CD1c-positive myeloid dendritic cell (primary cell): ENCODE measurements at regions not wholly inside any gene's neighbourhood (a gene's known extent, or its start where the extent isn't known, plus 50 kb on each side); places are given as distances from the start of the nearest gene placed in this dataset.

Source experiments
- DNase-seq: peaks from one replicate; pipeline ENCODE4 v3.0.0-alpha.2; 2016; ENCODE audit errors: extremely low spot score

DNA sequence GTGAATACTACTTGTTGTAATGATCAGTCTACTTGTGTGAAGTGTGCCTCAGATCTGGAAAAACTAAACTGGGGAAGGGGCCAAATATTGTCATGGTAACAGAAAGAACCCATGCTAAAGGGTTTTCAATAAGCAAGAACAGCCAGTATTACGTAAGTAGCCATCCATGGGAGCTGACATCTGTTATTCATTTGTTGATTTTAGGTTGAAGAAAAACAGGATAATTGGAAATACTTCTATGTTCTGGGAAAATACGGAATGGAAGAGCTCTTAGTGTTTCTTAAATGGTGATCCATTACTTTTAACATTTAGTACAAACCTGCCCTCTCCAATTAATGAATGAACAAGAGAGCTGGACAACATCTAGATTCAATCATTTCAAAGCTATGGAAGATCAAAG lies 485.8 kb downstream of the NTRK2 start:
- no peak for DNase-seq

DNA sequence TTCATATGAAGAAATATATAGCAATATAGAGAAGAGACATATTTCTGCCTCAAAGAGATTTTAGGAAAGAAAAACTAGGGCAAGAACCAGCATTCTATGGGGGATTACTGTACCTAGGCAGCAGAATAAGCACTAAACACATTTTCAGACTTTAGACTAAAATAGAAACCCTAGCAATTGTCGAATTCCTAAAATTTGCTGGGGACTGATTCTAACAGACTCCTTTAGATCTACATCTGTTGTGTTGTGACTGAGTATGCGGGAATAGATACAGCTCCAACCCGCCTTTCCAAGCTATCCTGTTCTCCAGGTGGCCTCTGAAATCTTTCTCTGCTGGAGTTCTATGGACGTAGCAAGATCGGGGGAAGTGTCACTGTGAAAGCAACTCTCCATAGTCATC lies 482.2 kb downstream of the NTRK2 start:
- no peak for DNase-seq

DNA sequence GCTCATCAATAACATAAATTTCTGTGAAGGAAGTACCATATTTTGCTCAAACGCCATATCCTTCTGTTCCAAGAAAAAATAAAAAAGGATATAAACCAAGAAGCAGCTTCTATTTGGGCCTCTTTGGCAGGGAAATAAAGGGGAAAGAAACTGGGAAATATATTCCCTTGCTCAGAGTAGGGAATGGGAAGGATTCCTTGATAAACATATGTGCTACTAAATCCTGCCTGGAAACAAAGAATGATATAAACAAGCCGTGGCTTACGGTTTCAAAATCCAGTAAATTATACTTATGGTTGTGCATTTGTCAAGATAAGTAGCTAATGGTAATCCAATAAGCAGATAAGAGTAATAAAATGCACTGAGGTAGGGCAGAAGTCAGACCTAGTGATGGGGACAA lies 481.6 kb downstream of the NTRK2 start:
- no peak for DNase-seq

DNA sequence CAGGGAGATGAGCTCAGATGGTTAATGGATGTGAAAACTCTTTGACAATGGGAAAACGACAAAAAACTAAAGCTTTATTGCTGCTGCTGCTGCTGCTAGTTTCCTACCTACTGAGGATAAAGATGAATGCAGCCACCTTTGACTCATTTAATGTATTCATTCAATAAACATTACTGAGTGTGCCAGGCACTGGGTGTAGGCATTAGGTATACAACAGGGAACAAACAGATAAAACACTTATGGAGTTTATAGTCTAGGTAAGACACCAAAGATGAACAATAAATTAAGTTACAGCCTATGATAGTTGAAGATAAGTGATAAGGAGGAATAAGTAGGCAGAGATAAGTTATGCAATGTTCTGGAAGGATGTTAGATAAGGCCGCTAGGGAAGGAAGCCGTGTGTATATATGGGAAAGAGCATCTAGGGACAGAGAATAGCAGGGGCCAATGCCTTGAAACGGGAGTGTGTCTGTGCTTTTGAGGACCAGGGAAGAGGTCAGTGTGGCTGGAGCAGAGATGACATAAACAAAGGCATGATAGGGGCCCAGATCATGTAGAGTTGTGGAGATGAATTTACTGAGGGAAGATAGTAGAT lies 477.6 kb downstream of the NTRK2 start:
- no peak for DNase-seq

DNA sequence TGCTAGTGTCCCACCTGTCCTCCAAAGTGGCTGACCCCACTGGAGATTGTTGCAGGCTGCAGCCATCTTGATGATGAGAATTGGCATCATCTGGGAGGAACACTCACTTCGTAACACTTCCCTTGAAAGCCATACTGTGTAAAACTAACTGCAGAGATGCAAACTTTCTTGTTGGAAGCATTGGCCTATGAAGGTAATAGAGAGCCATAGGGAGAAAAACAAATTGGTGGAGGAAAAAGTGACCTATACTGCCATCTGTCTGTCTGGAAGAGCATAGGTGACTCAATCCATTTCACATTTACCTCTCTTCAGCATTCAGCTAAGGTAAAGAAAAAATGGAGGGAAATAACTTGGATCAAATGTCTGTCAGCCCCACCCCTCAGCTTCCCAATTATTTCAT lies 473.4 kb downstream of the NTRK2 start:
- no peak for DNase-seq

DNA sequence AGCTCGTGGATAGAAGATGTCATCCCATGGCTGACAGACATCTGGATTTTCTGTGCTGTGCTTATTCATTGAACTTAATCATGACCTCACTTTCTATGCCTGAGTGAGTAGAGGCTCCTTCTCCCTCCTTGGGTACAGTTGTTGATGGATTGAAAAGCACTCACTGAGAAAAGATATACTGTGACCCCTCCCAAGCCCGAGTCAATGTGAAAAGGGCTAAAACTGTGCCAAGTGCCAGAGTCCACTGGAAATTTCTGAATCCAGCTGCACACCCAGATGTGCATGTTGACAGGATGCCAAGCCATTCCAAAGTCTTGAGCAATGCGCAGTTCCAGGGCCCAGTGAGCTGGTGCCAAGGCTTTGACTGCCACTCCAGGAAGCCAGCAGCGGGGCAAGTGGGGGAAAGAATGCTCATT lies 473.0 kb downstream of the NTRK2 start:
- DNase-seq, result no peak

DNA sequence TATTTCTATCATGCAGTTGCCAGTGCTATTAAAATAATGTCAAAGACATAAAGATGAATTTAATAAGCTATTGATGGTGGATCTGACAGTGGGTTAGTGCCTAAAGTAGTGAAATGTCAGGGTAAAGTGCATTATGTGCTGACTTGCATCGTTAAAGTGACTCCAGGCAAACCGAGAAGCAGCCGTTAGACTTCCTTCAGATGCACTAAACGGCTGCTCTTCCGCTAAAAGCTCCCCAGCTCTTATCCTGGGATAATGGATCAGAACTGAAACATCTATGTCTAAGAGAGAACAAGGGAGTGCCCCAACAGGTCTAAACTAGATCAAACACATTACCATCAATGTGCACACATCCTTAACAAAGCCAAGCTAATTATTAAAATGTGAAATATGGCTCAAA lies 468.2 kb downstream of the NTRK2 start:
- no peak for DNase-seq

DNA sequence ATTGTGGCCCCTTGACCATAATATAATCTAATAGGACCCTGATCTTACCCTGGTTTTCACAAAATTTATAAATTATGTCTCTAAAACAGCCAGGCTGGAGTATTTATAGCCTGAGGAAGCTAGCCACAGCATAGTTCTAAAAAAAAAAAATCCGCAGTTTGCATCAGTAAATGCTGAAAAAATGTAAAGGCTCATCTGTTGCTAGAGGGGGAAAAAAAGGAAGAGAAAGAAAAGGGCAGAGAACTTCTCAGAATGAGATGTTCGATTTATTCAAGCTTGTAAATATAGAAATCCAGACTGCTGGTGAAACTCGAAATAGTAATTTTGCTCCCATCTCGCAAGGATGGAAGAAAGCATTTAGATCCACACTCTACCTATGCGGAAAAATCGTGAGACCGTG lies 467.5 kb downstream of the NTRK2 start:
- no peak for DNase-seq

DNA sequence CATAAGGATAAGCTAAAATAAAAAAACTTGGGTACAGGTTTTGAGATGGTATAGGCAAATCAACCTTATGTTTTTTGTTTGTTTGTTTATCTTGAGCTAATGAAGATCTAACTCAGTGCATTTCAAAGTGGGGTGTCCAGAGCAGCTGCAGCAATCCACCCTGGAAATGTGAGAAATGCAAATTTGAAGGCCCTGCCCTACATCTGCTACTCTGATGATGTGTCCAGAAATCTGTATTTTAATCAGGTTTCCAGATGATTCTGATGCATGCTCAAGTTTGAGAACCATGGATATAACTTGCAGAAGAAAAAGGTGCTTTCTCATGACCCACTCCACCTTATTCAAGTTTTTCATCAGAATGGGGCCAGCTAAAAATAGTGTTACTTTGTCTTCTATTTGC lies 467.0 kb downstream of the NTRK2 start:
- no peak for DNase-seq

DNA sequence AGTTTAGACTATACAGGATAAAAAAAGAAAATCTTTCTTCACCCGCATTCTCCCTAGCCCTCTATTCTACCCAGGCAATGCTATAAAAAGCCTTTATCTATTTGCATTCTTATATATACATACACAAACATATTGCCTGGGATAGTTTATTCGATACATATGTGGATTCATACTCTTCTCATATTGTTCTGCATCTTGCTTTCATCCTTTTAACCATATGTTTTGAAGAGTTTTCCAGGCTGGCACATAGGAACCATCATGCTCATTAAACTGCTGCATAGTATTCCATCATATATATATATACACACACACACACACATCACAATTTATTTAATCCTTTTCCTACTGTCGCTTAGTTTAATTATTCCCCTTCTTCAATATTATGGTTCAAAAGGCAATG lies 461.2 kb downstream of the NTRK2 start:
- no peak for DNase-seq

DNA sequence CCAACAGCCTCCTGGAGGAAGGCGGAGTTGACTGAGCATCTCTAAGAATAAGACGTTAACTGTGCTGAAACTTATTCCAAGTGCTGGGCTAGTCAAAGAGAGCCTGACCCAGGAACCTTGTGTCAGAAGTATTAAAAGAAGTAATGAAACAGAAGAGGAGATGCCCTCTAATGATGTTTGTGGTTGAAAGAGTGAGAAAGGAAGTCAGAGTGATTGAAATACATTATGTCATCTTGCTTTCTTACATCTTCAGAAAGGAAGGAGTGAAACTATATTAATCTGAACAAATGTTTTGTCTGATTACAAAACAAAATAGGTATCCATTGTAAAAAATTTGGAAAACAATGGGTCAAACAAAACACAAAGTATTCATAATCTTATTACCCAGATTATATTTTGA lies 460.7 kb downstream of the NTRK2 start:
- DNase-seq, result no peak

DNA sequence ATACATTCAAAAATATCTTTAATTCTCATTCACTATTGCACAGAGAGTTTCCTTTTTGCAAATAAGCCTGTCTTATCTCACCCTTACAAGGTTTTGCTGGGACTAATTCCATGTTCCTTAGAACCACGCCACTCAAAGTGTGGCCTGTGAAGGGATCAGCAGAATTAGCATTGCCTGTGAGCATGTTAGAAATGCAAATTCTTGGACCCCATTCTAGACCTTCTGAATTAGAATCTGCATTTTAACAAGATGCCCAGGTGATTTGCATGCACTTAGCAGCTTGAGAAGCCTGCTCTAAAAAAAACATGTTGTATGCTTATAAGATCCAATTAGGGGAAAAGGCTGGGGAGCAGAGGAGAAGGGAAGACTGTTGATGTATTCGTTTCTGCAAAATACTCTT lies 460.0 kb downstream of the NTRK2 start:
- no peak for DNase-seq

DNA sequence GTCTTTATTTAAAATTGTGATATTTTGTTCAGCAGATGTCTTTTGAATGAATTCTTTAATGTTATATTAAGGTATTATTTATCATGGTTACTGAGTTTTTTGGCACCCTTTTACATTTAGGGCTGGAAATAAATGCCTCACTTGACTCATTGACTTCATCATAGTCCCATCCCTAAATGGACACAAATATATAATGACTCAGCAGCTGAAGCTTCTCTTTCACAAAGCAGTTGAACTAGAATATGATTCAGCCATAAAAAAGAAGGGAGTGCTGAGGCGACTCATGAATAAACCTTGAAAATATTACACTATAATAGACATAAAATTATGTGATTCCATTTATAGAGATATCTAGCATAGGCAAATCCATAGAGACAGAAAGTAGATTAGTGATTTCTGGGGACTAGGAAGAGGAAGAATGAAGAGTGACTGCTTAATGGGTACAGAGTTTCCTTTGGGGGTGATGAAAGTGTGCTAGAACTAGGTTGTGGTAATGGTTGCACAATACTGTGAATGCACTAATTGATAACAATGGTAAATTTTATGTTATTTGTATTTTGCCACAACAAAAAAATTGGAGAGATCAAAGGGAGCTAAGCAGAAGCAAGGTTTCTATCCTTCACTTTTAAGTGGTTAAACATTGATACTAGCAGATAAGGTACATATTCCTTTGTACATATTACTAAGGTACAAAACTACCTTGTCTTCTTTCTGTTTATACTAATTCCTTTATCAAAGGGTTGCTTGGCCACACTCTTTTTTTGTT lies 449.6 kb downstream of the NTRK2 start:
- DNase-seq, result no peak

DNA sequence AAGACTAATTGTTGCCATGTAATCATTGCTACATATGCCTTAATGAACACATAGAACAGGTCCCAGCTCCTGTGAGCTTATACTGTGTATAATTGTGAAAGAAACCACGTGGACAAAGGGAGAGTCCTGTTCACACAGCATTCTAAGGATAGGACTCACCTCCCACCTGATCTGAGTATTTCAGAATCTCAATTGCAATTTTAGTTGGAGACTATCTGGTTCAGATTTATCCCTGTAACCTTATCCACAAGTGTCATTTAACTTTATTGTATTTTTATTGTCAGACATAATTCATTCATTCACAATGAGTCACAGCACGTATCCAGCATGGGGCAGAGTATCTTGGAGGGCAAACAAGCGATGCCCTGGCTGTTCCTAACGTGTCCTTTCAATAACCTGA lies 448.3 kb downstream of the NTRK2 start:
- DNase-seq, result no peak

DNA sequence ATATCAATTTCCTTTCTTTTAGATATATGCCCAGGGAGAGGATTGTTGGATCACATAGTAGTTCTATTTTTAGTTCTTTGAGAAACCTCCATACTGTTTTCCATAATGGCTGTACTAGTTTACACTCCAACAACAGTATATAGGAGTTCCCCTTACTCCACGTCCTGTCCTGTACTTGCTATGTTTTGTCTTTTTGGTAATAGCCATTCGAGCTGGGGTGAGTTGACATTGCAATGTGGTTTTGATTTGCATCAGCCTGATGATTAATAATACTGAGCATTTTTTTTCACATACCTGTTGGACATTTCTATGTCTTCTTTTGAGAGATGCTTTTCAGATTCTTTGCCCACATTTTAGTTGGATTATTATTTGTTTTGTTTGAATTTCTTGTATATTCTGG lies 445.9 kb downstream of the NTRK2 start:
- no peak for DNase-seq

DNA sequence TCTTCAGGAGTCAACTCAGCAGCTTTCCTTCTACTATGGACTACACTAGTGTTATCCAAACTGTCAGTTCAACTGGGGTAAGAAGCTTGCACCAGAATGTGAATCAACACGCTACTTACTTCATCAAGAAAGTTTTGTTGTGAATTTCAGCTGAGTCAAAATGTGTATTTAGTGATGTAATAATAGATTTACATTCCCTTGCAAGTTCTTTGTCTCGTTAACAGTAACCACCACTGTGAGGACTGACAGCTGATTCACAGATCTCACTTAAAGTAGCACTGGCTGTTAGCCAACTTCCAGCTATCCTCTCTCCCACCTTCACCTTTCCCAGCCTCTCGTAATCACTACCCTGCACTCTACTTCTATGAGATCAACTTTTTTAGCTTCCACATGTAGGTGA lies 445.3 kb downstream of the NTRK2 start:
- DNase-seq, result no peak

DNA sequence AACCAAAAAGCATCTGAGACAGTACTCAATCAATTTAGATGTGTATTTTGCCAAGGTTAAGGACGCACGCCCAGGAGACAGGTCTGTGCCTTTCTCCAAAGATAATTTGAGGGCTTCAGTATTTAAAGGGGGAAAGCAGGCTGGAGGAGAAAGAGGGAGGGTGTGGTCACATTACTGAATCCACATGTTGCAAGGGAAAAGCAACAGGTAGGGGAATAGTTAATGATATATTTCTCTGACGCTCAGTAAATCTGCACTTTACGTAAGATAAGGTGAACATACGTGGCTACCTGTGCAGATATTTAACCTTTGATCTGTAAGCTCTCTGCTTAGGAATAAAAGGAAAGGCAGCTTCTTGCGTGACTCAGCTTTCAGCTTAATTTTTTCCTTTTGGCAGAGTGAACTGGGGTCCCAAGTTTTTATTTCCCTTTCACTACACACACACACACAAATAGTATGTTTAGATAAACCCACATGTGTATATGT lies 443.4 kb downstream of the NTRK2 start:
- no peak for DNase-seq

DNA sequence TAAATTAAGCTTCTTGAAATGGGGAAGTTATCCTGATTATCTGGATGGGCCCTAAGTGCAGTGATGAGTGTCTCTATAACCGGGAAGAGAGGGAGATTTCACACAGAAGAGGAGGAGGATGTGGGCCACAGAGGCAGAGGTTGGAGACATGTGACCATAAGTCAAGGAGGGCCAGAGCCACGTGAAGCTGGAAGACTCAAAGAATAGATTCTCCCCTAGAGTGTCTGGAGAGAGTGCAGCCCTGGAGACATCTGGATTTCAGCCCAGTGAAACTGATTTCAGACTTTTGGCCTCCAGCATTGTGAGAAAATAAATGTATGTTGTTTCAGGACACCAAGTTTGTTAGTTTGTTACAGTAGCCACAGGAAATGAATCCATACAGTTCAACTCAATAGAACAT lies 442.9 kb downstream of the NTRK2 start:
- no peak for DNase-seq

DNA sequence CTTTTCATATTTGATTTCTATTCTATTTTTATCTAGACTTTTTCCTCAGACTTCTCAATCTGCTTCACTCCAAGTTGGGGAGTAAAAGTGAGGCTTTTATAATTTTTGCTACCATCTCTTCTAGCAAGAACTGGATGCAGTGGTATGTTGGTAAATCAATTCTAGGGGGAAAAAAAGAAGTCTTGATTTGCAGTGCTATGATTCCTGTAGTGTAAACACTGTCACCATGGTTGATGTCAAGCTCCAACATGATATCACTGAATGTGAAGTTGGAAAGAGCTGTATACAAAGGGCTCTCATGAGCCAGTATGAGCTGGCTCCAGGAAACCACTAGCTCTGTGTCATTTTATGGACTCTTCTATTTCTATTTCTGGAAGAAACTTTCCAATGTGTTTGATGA lies 439.2 kb downstream of the NTRK2 start:
- DNase-seq, result no peak

DNA sequence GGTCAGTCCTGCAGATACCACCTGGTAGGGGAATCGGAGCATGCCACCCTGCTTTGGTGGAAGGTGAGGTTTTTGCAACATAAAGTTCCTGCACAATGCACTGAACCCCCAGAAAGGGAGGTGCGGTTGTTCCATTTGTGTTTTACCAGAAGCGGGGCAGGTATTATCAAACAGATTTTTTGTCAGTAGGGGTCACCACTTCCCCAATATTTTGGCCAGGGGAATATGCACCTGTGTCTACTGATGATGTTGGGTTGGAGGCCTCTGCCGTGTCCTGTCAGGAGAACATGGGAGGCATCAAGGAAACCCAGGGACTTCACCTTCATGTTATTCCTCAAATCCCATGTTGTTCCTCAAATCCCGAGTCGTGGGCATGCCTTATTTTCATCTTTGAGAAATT lies 438.7 kb downstream of the NTRK2 start:
- DNase-seq, result no peak

DNA sequence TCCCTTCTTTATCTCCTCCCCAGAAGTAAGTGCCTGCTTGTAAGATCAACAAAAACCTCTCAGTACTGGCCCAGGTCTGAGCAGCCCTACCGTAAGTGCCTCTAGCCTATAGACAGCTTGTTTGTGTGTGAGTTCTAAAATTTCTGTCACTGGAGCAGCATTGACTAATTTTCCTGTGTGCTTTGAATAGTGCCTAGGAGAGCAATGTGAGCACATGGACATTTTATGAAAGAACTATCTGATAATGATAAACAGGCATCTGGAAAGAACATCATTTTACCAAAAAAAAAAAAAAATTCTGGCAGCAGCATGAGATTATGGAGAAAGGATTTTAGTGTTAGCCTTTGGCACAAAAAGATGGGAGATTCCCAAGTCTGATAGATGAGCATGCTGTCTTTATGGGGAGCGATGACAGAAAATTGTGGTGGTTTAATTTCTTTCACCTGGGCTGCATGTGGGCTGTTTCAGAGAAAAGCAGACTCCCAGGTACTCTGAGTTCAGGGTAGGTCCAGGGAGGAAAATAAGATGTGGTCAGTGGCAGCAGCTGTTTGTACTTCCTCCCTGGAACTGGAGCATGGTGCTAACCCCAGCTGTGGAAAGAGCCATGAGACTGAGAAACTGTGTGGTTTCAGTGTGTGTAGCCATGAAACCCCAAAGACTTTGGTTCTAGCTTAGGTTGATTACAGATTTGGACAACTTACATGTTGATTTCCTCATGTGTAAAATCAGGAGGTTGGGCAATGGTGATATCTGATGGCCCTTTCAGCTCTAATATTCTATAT lies 419.9 kb downstream of the NTRK2 start:
- DNase-seq, result no peak

DNA sequence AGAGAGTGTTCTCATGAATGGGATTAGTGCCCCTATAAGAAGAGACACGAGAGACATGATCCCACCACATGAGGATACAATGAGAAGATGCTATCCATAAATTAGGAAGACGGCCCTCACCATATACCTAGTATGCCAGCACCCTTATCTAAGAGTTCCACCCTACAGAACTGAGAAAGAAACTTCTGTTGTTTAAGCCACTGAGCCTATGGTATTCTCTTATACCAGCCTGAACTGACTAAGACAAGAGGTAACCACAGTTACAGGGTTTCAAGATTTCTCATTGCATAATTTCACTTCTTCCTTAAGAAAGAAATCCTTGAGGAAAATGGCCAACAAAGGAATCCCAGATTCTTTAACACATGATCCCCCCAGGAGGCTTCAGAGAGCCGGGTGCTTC lies 412.4 kb downstream of the NTRK2 start:
- DNase-seq, result no peak

DNA sequence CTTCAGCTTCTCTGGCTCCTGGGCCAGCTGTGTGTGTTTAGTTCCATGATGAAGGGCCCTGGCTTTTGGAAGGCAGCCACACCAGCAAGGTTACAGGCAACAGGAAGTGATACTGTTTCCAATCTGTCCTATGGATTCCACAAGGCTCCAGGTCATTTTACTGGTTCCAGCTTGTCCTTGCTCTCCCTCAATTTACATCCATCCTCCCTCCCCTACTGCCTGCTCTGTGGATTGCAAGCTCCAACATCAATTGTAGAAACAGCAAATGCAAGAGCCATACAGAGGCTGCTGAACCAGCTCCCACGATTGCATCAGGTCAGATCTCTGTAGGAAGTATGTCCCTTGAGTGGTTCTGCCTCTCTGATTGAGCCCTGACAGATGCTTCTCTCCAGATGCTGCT lies 409.8 kb downstream of the NTRK2 start:
- DNase-seq, result no peak
